CD4-positive, alpha-beta T cell treated with Interleukin-2 at 100 ng/mL for 4 hours (primary cell): ENCODE measurements at regions not wholly inside any gene's neighbourhood (a gene's known extent, or its start where the extent isn't known, plus 50 kb on each side); places are given as distances from the start of the nearest gene placed in this dataset.

ENCODE experiments used
- DNase-seq: peaks from one replicate; pipeline ENCODE4 v3.0.0-alpha.2; 2020; ENCODE audit warnings: low spot score

DNA sequence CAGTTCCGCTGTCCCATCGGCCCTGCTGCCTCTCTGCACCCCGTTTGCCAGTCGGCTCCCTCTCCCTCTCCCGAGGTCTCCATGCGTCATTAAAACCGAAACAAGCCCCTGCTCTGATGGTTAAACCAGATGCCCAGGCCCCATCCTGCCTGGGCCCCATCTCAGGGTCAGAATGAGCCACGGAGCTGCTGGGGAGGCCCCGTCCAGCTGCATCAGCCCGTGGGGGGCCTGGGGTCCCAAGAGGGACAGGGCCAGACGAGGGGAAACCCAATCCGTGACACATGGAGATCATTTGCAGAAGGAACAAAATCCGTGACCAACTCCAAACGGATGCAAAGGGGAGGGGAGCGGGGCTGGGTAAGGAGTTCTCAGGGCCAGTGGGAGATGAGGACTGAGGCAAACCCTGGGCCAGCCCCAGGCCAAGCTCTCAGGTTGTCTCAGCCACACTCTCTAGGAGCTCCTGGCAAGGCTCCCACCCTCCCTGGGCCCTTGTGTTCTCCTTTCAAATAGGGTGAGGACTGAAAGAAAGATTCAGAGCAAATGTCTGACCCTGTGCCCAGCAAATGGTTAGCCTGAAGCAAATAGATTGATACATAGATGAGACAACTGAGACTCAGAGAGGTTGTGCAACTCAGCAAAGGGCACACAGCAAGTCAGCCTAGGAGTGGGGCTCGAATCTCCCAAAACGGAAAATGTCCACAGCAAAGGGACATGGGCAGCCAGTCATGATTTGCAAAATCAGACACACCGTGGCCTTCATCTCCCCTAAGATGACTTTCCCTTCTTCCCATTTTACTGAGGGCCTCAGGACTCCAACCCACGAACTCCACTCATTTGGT lies 162.1 kb downstream of the MN1 start:
- no peak for DNase-seq

DNA sequence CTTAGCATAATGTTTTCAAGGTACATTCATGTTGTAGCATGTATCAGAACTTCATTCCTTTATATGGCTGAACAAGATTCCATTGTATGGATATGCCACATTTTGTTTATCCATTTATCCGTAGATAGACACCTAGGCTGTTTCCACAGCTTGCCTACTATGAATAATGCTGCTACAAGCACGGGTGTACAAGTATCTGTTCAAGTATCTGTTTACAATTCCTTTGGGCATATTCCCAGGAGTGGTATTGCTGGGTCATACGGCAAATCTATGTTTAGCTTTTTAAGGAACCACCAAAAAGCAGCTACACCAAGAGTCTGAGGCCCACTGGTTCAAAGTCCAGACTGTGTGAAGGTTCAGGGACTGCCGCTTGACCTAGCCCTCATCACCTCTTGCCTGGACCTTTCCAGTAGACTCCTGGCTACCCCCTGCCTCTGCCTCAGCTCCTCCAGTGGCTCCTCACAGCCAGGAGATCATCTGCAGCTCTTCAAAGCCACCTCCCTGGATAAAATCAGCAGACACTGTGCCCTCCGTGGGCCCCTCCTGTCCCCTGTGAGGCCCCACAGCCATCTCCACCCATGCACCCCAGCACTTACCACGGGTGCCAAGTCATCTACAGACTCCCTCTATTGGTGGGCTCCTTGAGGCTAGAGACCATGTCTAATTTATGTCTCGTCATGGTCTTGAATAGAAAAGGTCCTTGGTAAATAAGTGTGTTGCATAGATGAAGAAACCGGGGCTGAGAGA lies 160.3 kb downstream of the MN1 start:
- no peak for DNase-seq

DNA sequence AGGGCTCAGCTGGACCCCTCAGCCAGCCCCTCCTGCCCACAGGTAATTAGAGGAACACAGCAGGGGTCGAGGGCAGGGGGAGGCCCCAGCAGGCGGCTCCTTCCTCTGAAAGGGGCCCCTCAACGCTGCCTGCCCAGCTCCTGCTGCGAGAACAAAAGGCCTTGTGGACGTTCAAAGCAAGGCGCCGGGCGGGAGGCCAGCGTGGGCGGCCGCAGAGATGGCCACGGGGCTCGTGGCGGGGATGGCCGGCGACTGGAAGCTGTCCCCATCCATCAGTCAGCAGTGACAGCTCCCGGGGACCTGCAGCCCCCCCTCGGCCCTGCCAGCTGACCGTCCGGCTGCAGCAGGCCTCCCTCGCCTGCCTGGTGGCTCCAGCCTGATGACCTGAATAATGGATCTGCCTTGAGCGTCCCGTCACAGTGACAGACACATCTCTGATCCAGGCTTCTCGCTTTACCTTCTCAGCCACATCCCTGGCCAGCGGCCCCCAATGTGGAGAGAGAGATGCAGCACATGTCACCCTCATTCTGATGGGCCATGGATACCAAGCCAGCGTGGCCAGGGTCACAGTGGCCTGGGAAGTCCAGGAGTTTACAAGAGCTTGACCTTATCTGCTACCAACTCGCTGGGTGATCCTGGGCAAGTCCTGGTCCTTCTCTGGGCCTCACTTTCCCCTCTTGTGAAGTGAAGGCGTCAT lies 159.3 kb downstream of the MN1 start:
- no peak for DNase-seq

DNA sequence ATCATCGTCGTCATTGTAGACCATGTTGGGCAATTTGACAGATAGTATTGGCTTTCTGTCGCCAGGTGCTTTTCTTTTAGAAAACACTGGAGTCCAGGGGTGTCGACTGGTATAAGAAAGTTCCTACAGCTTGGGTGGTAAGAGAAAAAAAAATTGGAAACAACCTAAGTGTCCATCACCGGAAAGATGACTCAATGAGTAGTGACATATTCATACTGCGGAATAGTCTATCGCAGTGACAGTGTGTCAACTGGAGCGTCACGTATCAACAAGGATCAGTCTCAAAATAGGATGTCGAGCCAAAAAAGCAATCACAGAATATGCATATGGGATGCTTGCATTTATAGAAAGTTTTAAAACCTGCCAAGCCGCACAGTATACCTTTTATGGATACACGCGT lies 157.6 kb downstream of the MN1 start:
- DNase-seq = no peak

DNA sequence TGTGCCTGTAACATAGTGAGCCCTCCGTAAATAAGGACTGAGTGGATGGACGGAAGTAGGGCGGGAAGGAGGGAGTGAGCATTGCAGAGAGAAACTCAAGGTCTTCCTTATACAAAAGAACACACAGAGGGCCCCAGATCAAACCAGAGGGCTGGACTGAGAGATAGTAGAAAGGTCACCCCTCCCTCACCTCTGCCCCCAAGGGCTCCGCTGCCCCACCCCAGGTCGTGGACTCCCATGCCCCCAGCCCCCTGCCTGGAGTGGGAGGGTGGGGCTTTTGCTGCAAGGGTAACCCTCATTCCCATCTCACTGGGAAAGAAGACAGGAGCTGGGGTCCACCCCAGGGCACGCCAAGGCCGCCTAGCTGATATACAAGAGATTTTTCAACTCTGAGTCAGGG lies 157.0 kb downstream of the MN1 start:
- DNase-seq = no peak

DNA sequence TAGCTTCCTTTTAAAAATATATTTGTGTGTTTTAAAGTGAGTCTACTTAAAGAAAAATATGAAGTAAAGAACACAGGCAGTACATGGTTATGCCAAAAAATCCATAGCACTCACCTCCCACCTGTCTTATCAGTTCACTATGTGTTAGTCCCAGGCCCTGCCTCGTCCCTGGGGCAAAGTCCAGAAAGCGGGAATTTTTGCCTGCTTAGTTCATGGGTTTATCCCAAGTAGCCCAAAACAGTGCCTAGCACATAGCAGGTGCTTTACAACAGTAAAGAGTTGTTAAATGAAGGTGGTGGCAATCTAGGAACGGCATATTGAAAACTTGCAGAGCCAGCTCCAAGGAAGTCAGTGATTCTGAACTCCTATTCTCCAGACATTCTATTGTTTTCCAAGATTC lies 154.0 kb downstream of the MN1 start:
- DNase-seq = no peak

DNA sequence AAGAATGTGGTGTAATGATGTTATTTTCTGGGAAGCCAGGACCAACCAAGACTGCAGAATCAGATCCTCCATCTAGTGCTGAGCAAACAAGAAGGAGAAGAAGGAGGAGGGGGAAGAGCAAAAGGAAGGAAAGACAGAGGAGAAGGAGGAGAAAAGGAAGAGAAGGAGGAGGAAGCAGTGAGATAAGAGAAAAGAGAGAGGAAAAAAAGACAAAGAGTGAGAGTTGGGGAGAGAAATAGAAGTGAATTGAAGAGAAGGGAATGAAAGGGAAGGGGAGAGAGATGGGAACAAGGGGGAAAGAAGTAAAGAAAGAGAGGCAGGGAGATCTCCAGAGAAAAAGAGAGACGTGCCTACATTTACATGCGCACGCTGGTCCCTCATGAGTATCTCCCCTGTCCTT lies 153.5 kb downstream of the MN1 start:
- no peak for DNase-seq

DNA sequence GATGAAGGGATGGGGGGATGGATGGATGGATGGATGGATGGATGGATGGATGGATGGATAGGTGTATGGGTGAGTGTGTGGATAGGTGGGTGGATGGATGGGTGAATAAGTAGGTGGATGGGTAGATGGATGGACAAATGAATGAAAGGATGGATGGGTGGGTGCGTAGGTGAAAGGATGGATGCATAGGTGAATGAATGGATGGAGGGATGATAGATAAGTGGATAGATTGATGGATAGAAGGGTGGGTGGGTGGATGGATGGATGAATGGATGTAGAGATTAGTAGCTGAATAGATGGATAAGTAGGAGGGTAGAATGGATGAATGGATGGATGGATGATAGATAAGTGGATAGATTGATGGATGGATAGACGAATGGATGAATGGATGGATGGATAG lies 152.7 kb downstream of the MN1 start:
- DNase-seq = no peak

DNA sequence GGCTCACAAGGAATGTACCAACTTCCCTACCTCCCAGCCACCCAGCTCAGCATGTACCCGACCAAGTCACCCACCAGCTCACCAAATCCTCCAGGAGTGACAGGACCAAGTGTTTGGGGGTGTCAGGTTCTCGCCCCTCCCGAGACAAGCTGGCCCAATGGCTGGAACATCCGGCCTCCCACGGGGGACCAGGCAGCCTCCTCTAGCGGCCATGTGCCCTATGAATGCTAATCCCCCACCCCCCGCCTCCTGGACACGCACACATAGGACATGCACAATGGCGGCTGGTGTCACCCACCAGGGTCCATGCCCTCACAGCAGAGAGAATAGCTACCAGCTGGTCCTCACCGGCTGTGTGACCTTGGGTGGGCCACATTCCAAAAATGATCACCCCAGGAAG lies 151.0 kb downstream of the MN1 start:
- no peak for DNase-seq

DNA sequence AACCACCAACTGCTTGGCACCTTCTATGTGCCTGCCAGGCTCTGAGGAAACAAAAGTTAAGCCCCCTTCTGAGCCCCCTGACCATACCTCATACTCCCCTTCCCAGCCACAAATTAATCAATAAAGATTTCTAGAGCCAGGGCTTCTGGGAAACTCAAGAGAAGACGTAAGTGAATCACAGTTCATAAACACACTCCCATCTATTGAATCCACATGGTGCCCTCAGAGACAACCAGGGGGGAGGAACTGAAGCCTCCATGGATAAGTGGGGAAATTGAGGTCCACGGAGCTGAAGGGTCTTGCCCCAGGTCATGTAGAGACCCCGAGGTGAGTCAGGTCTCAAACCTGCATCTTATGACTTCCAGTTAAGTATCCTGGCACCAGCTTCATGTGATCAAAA lies 150.6 kb downstream of the MN1 start:
- no peak for DNase-seq

DNA sequence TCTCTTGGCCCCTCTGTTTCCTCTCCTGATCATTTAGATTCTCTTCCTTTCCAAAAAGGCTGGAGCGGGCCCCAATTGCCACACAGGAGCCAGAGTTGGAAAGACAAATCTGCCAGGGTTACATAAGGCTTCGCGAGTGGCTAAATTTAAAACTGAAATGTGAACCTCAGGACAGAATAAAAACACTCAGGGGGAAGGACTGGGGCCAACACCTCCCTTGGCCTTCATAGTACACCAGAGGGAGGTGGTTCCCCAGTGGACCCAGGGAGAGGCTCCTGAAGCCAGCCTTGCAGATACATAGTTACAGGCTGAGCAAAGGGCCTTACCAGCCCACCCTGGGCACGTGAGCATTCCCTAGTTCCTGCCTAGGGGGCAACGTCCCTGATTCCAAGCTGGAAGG lies 150.1 kb downstream of the MN1 start:
- no peak for DNase-seq

DNA sequence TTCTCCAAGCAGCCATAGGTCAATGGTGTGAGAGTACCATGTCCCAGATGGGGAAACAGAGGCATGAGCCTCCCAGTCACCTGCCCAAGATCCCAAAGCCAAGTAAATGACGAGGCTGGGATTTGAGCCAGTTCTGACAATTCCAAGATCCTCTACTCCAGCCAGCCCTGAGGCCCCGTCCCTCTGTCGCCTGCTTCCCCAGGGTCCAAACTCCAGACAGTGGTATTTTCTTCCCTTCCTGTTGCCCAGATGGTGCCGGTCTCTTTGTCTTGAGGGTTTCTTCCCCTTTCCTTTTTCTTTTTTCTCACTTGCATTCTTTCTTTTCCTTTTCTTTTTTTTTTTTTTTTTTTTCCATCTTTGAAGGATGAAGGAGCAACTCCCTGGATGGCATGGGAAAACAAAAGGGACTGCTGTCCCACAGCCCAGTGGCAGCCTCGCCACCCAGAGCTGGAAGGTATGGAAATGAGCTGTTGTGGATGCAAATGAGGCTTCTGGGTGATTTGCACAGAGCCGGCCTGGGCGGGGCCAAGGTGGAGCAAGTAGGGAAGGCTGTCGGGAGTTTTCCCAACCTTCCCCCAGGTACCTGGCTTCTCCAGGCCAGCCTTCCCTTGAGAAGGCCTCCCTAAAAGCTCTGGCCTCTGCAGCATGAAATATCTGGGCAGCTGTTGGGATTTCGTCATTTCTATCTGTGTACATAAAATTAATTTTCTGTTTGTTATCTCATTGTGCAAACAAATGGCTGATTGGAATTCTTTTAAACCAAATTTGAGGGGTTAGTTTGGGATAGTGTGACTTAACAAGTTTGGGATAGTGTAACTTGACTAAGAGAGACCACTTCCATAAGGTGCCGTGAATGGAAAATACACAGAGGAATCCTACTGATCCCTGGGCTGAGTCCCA lies 146.8 kb downstream of the MN1 start:
- DNase-seq = no peak

DNA sequence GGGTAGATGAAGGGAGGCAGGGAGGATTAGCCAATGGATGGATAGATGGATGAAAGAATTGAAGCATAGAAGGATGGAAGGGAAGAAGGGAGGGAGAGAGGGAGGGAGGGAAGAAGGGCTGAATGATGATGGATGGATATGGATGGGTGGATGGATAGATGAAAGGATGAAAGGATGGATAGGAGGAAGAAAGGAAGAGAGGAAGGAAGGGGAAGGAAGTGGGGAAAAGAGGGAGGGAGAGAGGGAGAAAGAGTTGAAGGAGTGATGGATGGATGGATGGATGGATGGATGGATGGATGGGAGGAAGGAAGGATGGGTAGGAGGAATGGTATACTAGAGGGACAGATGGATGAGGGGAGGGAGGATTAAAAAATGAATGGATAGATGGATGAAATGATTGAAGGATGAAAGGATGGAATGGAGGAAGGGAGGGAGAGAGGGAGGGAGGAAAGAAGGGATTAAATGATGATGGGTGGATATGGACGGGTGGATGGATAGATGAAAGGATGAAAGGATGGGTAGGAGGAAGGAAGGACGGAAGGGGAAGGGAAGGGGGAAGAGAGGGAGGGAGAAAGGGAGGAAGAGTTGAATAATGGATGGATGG lies 145.9 kb downstream of the MN1 start:
- DNase-seq = no peak

DNA sequence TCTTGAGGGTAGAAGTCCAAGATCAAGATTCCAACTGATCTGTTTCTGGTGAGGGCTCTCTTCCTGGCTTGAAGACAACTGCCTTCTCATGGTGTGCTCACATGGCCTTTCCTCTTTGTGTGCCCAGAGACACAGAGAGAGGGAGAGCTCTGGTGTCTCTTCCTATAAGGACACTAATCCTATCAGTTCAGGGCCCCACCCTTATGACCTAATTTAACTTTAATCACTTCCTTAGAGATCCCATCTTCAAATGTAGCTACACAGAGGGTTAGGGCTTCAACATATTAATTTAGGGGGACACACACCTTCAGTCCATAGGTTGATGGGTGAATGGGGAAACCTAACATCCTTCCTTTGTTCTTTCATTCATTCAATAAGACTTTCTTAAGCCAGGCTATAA lies 144.6 kb downstream of the MN1 start:
- DNase-seq = no peak

DNA sequence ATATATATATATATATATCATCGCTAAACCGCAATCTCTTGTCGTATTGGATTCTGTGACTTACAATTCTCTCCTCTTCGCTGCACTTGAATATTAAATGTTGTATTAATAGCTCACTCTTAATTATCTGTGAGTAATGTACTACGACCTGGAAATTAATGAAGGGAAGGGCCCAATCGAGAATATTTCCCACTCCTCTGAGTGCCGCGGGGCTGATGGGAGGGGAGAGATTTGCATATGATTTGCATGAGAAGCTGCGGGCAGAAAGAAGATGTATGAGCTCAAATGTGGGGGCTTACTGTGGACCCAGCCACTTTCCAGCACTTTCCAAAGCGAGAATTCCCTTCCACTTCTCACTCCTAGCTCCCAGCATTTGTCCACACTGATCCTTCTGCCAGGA lies 141.2 kb downstream of the MN1 start:
- DNase-seq = no peak

DNA sequence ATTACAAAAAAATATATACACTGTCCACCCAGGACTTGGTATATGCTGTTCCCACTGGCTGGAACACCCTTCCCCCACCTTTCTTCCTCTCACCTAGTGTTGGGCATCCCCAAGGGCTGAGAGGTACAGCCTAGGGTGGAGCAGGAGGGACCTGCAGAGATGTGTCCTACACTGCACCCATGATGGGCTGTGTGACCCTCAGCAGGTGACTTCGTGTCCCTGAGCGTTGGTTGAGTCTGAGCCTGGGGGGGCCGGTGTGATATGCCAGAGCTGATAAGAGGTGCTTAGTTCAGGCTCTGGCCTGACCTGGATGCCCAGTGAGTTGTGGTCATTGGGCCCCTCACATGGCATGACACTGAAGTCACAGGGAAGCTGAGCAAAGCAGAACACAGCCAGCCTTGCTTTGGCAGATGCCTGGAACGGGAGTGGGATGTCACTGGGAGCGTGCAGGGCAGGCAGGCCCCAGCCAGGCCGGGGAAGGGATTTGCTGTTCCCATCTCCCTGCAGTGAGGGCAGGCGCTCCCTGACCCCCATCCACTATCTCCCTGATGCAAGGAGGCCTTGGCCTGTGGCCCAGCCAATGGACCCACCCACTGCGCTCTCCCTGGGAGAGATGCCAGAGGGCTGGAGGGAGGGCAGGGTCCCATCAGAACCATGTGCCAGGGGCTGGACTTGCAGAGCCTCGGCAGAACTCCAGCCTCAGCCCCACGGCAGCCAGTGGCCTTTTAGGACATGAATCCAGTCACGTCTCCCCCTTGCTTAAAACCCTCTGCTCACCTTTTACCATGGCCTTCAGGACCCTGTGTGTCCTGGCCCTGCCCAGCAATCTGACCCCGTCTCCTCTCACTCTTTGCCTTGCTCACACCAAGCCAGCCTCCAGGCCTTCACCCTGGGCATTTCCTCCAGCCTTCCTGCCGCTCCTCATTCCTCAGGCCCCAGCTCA lies 138.9 kb downstream of the MN1 start:
- no peak for DNase-seq

DNA sequence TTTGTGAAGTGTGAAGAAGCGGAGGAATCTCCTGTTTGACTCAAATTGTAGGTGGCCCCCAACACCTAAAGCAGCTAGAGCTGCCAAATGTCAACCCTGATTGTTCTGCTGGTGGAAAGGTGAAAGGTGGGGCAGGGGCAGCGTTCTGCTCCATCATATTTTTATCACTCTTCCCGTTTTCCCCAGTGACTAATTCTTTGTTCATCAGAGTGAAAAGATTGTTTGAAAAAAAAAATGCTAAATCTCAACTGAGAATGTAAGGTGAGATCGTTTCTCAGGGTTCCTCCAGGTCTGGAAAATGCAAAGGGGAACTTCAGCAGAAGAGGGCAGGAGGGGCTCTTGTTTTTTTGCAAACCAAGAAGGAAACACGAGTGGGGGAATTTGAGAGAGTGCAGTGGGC lies 137.7 kb downstream of the MN1 start:
- DNase-seq = no peak

DNA sequence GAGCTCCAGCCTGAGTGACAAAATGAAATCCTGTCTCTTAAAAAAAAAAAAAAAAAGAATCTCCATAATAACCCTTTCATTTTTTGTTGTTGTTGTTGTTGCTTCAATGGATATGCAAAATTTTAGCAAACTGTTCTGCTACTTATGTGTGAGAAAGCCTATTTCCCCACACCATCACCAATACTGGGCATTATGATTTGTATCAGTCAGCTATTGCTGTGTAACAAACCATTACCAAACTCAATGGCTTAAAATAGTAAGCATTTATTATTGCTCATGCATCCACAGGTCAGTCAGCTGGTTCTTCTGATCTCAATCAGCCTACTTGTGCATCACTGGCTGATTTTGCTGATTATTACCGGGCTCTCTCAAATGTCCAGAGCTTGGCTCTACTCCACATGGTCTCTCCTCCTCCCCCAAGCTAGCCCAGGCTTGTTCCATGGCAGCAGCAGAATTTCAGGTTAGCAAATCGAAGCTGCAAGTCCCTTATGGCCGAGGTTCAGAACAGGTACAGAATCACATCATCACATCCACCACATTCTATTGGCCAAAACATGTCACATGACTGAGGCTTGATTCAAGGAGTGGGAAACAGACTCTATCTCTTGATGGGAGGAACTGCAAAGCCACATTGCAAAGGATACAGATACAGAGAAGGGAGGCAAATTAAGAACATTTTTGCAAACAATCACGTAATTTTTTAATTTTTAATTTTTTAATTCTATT lies 135.1 kb downstream of the MN1 start:
- DNase-seq = no peak

DNA sequence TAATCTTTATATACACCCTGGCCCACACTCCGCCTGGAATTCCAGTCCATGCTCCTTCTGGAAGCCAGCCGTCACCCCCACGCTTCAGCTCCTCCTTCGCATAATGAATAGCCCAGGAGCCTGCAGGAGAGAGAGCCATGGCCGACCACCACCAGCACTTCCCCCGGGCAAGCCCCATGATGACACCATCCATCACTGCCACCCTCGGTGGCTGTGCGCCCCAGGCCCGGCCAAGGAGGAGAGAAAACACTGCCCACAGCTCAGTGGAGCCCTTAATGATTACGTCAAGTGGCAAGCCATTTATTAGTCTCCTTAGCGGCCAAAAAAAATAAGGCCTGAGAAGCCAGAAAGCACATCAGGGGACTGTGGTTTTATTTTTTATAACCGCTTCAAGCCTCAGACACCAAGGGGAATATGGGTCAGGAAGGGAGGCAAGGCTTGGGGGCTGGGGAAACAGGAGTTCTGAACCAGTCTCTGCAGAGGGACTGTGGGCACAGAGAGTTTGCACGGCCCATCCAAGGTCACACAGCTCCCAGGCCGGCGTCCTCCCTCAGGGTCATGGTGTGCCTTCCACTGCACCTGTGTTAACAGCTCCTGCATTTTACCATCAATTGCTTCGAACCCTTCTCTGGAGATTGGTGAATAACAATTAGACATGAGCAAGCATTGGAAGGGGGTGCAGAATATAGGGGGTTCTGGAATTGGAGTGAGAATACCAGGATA lies 134.3 kb downstream of the MN1 start:
- DNase-seq = no peak
